HCT116 (cell line): ENCODE measurements at regions not wholly inside any gene's neighbourhood (a gene's known extent, or its start where the extent isn't known, plus 50 kb on each side); places are given as distances from the start of the nearest gene placed in this dataset.

Source experiments
- ATAC-seq: fragments of 200-7000 bp; cut with Tn5 transposase; 2 replicates; pipeline ENCODE4 v1.9.1; 2020; ENCODE audit warnings: mild to moderate bottlenecking, moderate library complexity
- BruUV-seq: library from RNA; stranded (reverse); fragments of 400-500 nt; replicated peaks from 2 replicates; lab custom pipeline; 2021; lab: Mats Ljungman, UMichigan
- CTCF ChIA-PET: fragments of 300-600 bp; sonication (Branson Sonifier 250); formaldehyde crosslinking; loops from one replicate; lab custom pipeline; 2021; ENCODE audit warnings: antibody characterized with exemption; lab: Charles Lee
- POLR2A ChIA-PET: fragments of 300-600, 350-600 bp; sonication (Branson Sonifier 250); formaldehyde crosslinking; loops from one replicate; lab custom pipeline; 2021; ENCODE audit warnings: antibody characterized with exemption; lab: Charles Lee
- RAD21 ChIA-PET, 2 experiments: fragments of 300-600 bp; sonication (Branson Sonifier 250); formaldehyde crosslinking; loops; one replicate each; lab custom pipeline; 2023; ENCODE audit warnings: low total read pairs in 2 of 2; ENCODE audit not compliant: uncharacterized antibody in 2 of 2, unreplicated experiment in 2 of 2, low non-redundant PET in 1 of 2; lab: Charles Lee
- DNase-seq: peaks from one replicate; pipeline ENCODE4 v3.0.0-alpha.2; 2010; ENCODE audit warnings: low read depth, low spot score
- H2AFZ ChIP-seq: fragments of 200-600 bp; shearing (Covaris generic), sonication (generic); 2 replicates; pipeline ENCODE4 v1.6.1; 2017; ENCODE audit warnings: low read depth, mixed run types, mixed read lengths, antibody characterized with exemption, low read length; ENCODE audit not compliant: poor library complexity, severe bottlenecking
- H3K27ac ChIP-seq: 2 replicates; pipeline ENCODE4 v1.5.1; 2012; ENCODE audit warnings: low read depth, low read length
- H3K27me3 ChIP-seq: fragments of 200-600 bp; sonication (generic); 2 replicates; pipeline ENCODE4 v1.6.1; 2016; ENCODE audit warnings: mixed run types, low read length, mixed read lengths; ENCODE audit not compliant: insufficient read depth
- H3K36me3 ChIP-seq, 2 experiments: fragments of 200-500 bp in 1 of 2; fragments of 200-600 bp in 1 of 2; sonication (Bioruptor generic) in 1 of 2; sonication (generic) in 1 of 2; 2 replicates each; pipeline versions ENCODE4 v1.5.1 to v1.6.1; 2014 to 2016; ENCODE audit warnings: low read length in 2 of 2, inconsistent platforms in 1 of 2, mixed read lengths in 1 of 2, mixed run types in 1 of 2; ENCODE audit not compliant: insufficient read depth in 2 of 2, control insufficient read depth in 1 of 2
- H3K4me1 ChIP-seq, 2 experiments: fragments of 200-600 bp in 1 of 2; sonication (generic) in 1 of 2; 2 replicates each; pipeline versions ENCODE4 v1.5.1 to v1.6.1; 2012 to 2017; ENCODE audit warnings: low read length in 2 of 2, inconsistent platforms in 1 of 2, mild to moderate bottlenecking in 1 of 2, mixed read lengths in 1 of 2, mixed run types in 1 of 2, moderate library complexity in 1 of 2; ENCODE audit not compliant: insufficient read depth in 2 of 2, control insufficient read depth in 1 of 2
- H3K4me2 ChIP-seq: fragments of 200-600 bp; sonication (generic); 2 replicates; pipeline ENCODE4 v1.6.1; 2017; ENCODE audit warnings: mixed run types, low read length, mixed read lengths
- H3K4me3 ChIP-seq, 2 experiments: fragments of 200-600 bp in 1 of 2; sonication (generic) in 1 of 2; replicated peaks in 1 of 2; 2 replicates each; pipeline ENCODE4 v1.5.1; 2011 to 2016; ENCODE audit warnings: low read length in 2 of 2, control low read depth in 1 of 2, low read depth in 1 of 2, mild to moderate bottlenecking in 1 of 2, mixed read lengths in 1 of 2, mixed run types in 1 of 2
- H3K79me2 ChIP-seq: fragments of 200-600 bp; sonication (generic); 2 replicates; pipeline ENCODE4 v1.6.1; 2017; ENCODE audit warnings: mild to moderate bottlenecking, mixed run types, low read length, moderate library complexity, mixed read lengths; ENCODE audit not compliant: insufficient read depth
- H3K9ac ChIP-seq: fragments of 200-600 bp; sonication (generic); 2 replicates; pipeline ENCODE4 v1.6.1; 2016; ENCODE audit warnings: low read length, mixed read lengths
- H3K9me2 ChIP-seq: fragments of 200-600 bp; sonication (generic), shearing (Covaris generic); 2 replicates; pipeline ENCODE4 v1.6.1; 2017; ENCODE audit warnings: mixed run types, mild to moderate bottlenecking, moderate library complexity; ENCODE audit not compliant: insufficient read depth
- H3K9me3 ChIP-seq, 2 experiments: fragments of 200-500 bp in 1 of 2; fragments of 200-600 bp in 1 of 2; sonication (Bioruptor generic) in 1 of 2; sonication (generic) in 1 of 2; 2 replicates each; pipeline ENCODE4 v1.6.1; 2014 to 2017; ENCODE audit warnings: low read length in 2 of 2, mixed read lengths in 2 of 2, inconsistent platforms in 1 of 2, low read depth in 1 of 2, mild to moderate bottlenecking in 1 of 2, mixed run types in 1 of 2, moderate library complexity in 1 of 2; ENCODE audit not compliant: control insufficient read depth in 1 of 2, insufficient read depth in 1 of 2
- H4K20me1 ChIP-seq: fragments of 200-600 bp; sonication (generic), shearing (Covaris generic); 2 replicates; pipeline ENCODE4 v1.6.1; 2017; ENCODE audit warnings: mixed run types, mild to moderate bottlenecking, moderate library complexity; ENCODE audit not compliant: insufficient read depth
- CBX3 ChIP-seq: IDR thresholded peaks from 2 replicates; pipeline ENCODE4 v1.6.1; 2012; ENCODE audit warnings: low read depth
- CEBPB ChIP-seq: IDR thresholded peaks from 2 replicates; pipeline ENCODE4 v1.6.1; 2012; ENCODE audit warnings: low read depth
- CTCF ChIP-seq, 3 experiments: fragments of 200-600 bp in 1 of 3; sonication (generic) in 1 of 3; IDR thresholded peaks in 2 of 3; conservative IDR thresholded peaks in 1 of 3; 2 replicates each; pipeline ENCODE4 v1.5.1; 2012 to 2017; ENCODE audit warnings: low read depth in 2 of 3, low read length in 2 of 3, antibody characterized with exemption in 1 of 3, borderline replicate concordance in 1 of 3, control low read depth in 1 of 3, mild to moderate bottlenecking in 1 of 3, mixed read lengths in 1 of 3, mixed run types in 1 of 3, moderate library complexity in 1 of 3; ENCODE audit not compliant: insufficient read depth in 1 of 3
- EGR1 ChIP-seq: IDR thresholded peaks from 2 replicates; pipeline ENCODE4 v1.6.1; 2012; ENCODE audit warnings: low read depth
- ELF1 ChIP-seq: IDR thresholded peaks from 2 replicates; pipeline ENCODE4 v1.6.1; 2012; ENCODE audit warnings: low read depth, borderline replicate concordance
- EZH2 ChIP-seq: fragments of 200-600 bp; sonication (generic); IDR thresholded peaks from 2 replicates; pipeline ENCODE4 v1.6.1; 2017; ENCODE audit warnings: antibody characterized with exemption, mixed run types
- JUND ChIP-seq: IDR thresholded peaks from 2 replicates; pipeline ENCODE4 v1.6.1; 2012
- POLR2AphosphoS5 ChIP-seq: IDR thresholded peaks from 2 replicates; pipeline ENCODE4 v1.6.1; 2011; ENCODE audit warnings: mild to moderate bottlenecking, low read depth, low read length, moderate library complexity
- SIN3A ChIP-seq: IDR thresholded peaks from 2 replicates; pipeline ENCODE4 v1.6.1; 2012; ENCODE audit warnings: low read depth
- SRF ChIP-seq: IDR thresholded peaks from 2 replicates; pipeline ENCODE4 v1.6.1; 2012; ENCODE audit warnings: low read depth
- TCF7L2 ChIP-seq: IDR thresholded peaks from 2 replicates; pipeline ENCODE4 v1.7.0; 2011; ENCODE audit warnings: borderline replicate concordance, inconsistent platforms; ENCODE audit not compliant: insufficient read depth, insufficient read length; ENCODE audit errors: extremely low read depth
- YY1 ChIP-seq: IDR thresholded peaks from 2 replicates; pipeline ENCODE4 v1.6.1; 2011; ENCODE audit warnings: low read length, low read depth, moderate library complexity, mild to moderate bottlenecking; ENCODE audit not compliant: insufficient replicate concordance; ENCODE audit errors: extremely low read depth
- ZBTB33 ChIP-seq: IDR thresholded peaks from 2 replicates; pipeline ENCODE4 v1.6.1; 2011; ENCODE audit warnings: mild to moderate bottlenecking, low read length, moderate library complexity; ENCODE audit not compliant: insufficient replicate concordance; ENCODE audit errors: extremely low read depth
- ZFX ChIP-seq: fragments of 450-650 bp; IDR thresholded peaks from 2 replicates; pipeline ENCODE4 v1.6.1; 2017
- ZNF274 ChIP-seq: fragments of 200-500 bp; sonication (Bioruptor generic); IDR thresholded peaks from 2 replicates; pipeline ENCODE4 v1.6.1; 2014; ENCODE audit warnings: mild to moderate bottlenecking, low read depth, low read length, inconsistent platforms
- intact Hi-C: fragments of 100-400 bp; cut with micrococcal nuclease; formaldehyde crosslinking; loops from 2 replicates; pipeline ENCODE4 v1.10.0; 2022

- H3K79me2 ChIP-seq = peaks cover 7% of the 10 kb centered on the region; the same call in 1 of the 2 replicates
- no peaks in the 10 kb centered on the region for H3K27me3 ChIP-seq
- peaks cover 50 to 57% of the 10 kb centered on the region in 2 experiments for H3K4me1 ChIP-seq
- no peaks in the 10 kb centered on the region for H3K9me3 ChIP-seq
- no peak overlapping the region for H3K9ac ChIP-seq
- H3K9me2 ChIP-seq = no peaks in the 10 kb centered on the region
- H3K4me3 ChIP-seq = no peak overlapping the region
- BruUV-seq = no TSS peak
- H3K27ac ChIP-seq = peak overlapping the region; percentile 100
- no peaks in the 10 kb centered on the region for H3K36me3 ChIP-seq
- H3K4me2 ChIP-seq = no peak overlapping the region
- ChIA-PET CTCF (no interaction called here), RAD21 (no interaction called here), POLR2A (no interaction called here)
- TF ChIP-seq EGR1 (no peak), CTCF (IDR thresholded peaks at IDR 0.05 in 2 of 3, conservative IDR thresholded peaks at IDR 0.05 in 1 of 3; ENCODE audit: borderline replicate concordance in 1 of 3, insufficient read depth in 1 of 3, low read depth in 2 of 3, low read length in 2 of 3) (no peak), TCF7L2 (no peak), EZH2 (no peak), CBX3 (no peak), ZNF274 (no peak), ZBTB33 (no peak), POLR2AphosphoS5 (no peak), SIN3A (no peak), CEBPB (no peak), YY1 (no peak), SRF (no peak), JUND (no peak), ZFX (no peak), ELF1 (no peak)
- DNase-seq (no peak), ATAC-seq (no peak)
- intact Hi-C loops = loop anchor here (10.0 kb wide), 2 partner anchors 118 to 1492 kb away; no protein-coding TSS in a partner anchor
- H4K20me1 ChIP-seq = no peaks in the 10 kb centered on the region
- no peak overlapping the region for H2AFZ ChIP-seq
Measured at GRCh38 chr12:75827061-75827460, 204.5 kb downstream of the PHLDA1 start.
